Stomach (tissue), 8 donors: ENCODE measurements at regions not wholly inside any gene's neighbourhood (a gene's known extent, or its start where the extent isn't known, plus 50 kb on each side); places are given as distances from the start of the nearest gene placed in this dataset.
"Not testable (repeated sequence)": the region's sequence is repeated elsewhere in the genome, so short reads cannot be mapped to it uniquely, and the experiment has no call there.

Source experiments
- DNase-seq, 2 donors: peaks; one replicate each; pipeline versions ENCODE4 v3.0.0 to v3.0.0-alpha.2; 2013 to 2019
- H3K27ac ChIP-seq, 5 donors: fragments of 200-600 bp in 4 of 5; sonication (generic) in 4 of 5; one replicate each; pipeline ENCODE4 v1.5.1; 2013 to 2019; ENCODE audit warnings: mild to moderate bottlenecking in 1 of 5, moderate library complexity in 1 of 5
- H3K27me3 ChIP-seq, 3 donors: fragments of 200-600 bp; sonication (generic); one replicate each; pipeline ENCODE4 v1.5.1; 2017 to 2019; ENCODE audit warnings: mixed run types in 1 of 3
- H3K36me3 ChIP-seq, 4 donors: fragments of 200-600 bp; sonication (generic); 1 replicate in 3 of 4; 2 replicates in 1 of 4; pipeline ENCODE4 v1.5.1; 2016 to 2019
- H3K4me1 ChIP-seq, 4 donors: fragments of 200-600 bp; sonication (generic); one replicate each; pipeline ENCODE4 v1.5.1; 2016 to 2019
- H3K4me3 ChIP-seq, 4 donors: fragments of 200-600 bp; sonication (generic) in 3 of 4; one replicate each; pipeline ENCODE4 v1.5.1; 2016 to 2019; ENCODE audit warnings: mild to moderate bottlenecking in 1 of 4
- H3K9me3 ChIP-seq, 4 donors: fragments of 200-600 bp; sonication (generic); one replicate each; pipeline ENCODE4 v1.5.1; 2016 to 2019
- EP300 ChIP-seq: sonication (generic); formaldehyde crosslinking; IDR thresholded peaks from one replicate; pipeline ENCODE4 v1.6.1; 2017; ENCODE audit warnings: antibody characterized with exemption
- POLR2A ChIP-seq, 4 donors: fragments of 450-650 bp; IDR thresholded peaks; one replicate each; pipeline ENCODE4 v1.6.1; 2016; ENCODE audit warnings: antibody characterized with exemption in 4 of 4, control low read depth in 2 of 4, mild to moderate bottlenecking in 1 of 4, moderate library complexity in 1 of 4
- POLR2AphosphoS5 ChIP-seq, 3 donors: sonication (generic); formaldehyde crosslinking; IDR thresholded peaks; one replicate each; pipeline ENCODE4 v1.6.1; 2016; ENCODE audit warnings: antibody characterized with exemption in 3 of 3
- WGBS, 5 donors: extraction: QIAGEN DNeasy Blood & Tissue Kit in 3 of 5; methylation state at CpG; one replicate each; pipeline versions ENCODE4 v1.1.5 to v1.1.7; 2013 to 2018; 5-methylcytosine and 5-hydroxymethylcytosine counted together
- intact Hi-C: fragments of 100-400 bp; cut with DNase I; formaldehyde crosslinking; loops from one replicate; pipeline ENCODE4 v1.15.1; 2023; ENCODE audit warnings: low total_unique reads
- TF ChIP-seq, protein P1 (sequence below), 7 experiments: fragments of 450-650 bp in 4 of 7; fragments of 200-600 bp in 3 of 7; sonication (generic) in 3 of 7; IDR thresholded peaks; one replicate each; pipeline ENCODE4 v1.5.1; 2016 to 2019; ENCODE audit warnings: antibody characterized with exemption in 7 of 7, control low read depth in 2 of 7, mild to moderate bottlenecking in 1 of 7
- donor health status: healthy with polysubstance abuse.
- donor health status: Bipolar disorder and iron deficiency.
- donor health status: healthy.

DNA sequence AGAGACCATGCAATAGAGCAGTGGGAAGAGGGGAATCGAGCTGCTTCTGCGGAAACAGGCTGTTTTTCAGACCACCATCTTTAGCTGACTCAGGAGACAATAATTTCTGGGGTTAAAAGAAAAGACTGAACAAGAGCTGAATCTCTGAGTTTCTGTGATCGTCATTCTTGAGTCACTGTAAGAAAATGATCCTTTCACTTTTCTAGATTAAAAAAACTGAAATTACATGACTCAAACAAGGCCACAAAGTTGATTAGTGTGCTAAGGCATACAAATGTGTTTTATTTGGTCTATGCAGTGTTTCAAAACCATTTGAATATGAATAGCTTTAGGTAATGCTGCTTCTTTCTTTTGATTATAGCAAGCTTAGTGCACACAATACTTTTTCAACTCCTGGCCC is 194.4 kb upstream of the RPL34 start:
- intact Hi-C loops, result no loop called here
- no peaks in the 10 kb centered on the region for H3K36me3 ChIP-seq
- TF ChIP-seq EP300 (no peak), POLR2AphosphoS5 (IDR thresholded peaks at IDR 0.05) (no peak), POLR2A (IDR thresholded peaks at IDR 0.05) (no peak)
- TF ChIP-seq, protein P1, sequence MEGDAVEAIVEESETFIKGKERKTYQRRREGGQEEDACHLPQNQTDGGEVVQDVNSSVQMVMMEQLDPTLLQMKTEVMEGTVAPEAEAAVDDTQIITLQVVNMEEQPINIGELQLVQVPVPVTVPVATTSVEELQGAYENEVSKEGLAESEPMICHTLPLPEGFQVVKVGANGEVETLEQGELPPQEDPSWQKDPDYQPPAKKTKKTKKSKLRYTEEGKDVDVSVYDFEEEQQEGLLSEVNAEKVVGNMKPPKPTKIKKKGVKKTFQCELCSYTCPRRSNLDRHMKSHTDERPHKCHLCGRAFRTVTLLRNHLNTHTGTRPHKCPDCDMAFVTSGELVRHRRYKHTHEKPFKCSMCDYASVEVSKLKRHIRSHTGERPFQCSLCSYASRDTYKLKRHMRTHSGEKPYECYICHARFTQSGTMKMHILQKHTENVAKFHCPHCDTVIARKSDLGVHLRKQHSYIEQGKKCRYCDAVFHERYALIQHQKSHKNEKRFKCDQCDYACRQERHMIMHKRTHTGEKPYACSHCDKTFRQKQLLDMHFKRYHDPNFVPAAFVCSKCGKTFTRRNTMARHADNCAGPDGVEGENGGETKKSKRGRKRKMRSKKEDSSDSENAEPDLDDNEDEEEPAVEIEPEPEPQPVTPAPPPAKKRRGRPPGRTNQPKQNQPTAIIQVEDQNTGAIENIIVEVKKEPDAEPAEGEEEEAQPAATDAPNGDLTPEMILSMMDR (IDR thresholded peaks at IDR 0.05), result no peak
- no peak for DNase-seq
- 75 to 82% (median 78%) methylated on average over 3 of the region's 3 CpGs for whole genome bisulfite sequencing, 5 donors
- no peaks in the 10 kb centered on the region for H3K27me3 ChIP-seq
- no peaks in the 10 kb centered on the region for H3K4me1 ChIP-seq
- H3K4me3 ChIP-seq, result no peak overlapping the region
- no peak overlapping the region for H3K27ac ChIP-seq
- H3K9me3 ChIP-seq, result peaks cover 0 to 8% (median 0%) of the 10 kb centered on the region in 4 donors

DNA sequence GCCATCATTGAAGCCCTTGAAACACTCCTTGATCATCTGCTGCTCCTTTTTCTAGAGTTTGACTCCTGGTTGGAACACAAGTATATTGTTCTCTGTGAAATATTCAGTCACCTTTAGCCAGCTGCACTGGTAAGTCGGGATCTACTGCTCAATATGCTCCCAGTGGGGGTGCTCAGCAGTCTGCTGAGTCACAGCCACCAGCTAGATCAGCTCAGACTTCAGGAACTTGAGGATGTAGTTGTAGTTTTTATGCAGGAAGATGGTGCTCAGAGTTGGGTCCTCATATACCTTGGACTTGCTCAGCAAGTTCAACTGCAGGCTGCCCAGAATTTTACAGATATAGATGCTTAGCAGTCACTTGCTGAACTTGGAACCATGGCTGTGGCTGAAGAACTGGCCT is 202.5 kb upstream of the RPL34 start:
- H3K27ac ChIP-seq, result no peak overlapping the region
- H3K4me1 ChIP-seq, result no peaks in the 10 kb centered on the region
- H3K36me3 ChIP-seq, result no peaks in the 10 kb centered on the region
- no peak for DNase-seq
- intact Hi-C loops, result no loop called here
- no peak for TF ChIP-seq EP300
- TF ChIP-seq, protein P1 (IDR thresholded peaks at IDR 0.05), result no peak
- no peak for TF ChIP-seq POLR2AphosphoS5 (IDR thresholded peaks at IDR 0.05)
- no peak for TF ChIP-seq POLR2A (IDR thresholded peaks at IDR 0.05)
- H3K27me3 ChIP-seq, result no peaks in the 10 kb centered on the region
- H3K9me3 ChIP-seq, result peaks cover 0 to 8% (median 2%) of the 10 kb centered on the region in 4 donors
- WGBS, 5 donors, result 40 to 60% (median 53%) methylated on average over 1 of the region's 1 CpG
- H3K4me3 ChIP-seq, result no peak overlapping the region

DNA sequence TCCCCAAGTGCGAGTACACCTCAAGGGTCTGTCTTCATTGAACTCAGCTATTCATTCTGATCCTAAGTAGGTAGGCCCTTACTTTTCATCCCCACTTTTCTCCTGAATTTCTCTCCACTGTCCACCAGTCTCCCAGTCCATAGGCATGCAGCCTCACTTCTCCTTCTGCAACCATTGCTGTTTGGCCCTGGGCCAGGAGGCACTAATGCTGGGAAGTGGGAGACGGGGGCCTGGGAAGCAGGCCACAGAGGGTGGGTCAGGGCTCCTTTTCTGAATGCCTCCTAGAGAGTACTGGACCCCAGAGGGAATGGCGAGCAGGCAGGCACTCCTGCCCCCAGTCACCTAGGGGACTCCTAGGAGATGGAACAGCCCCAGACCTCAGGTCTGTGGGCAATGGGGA is 203.5 kb upstream of the RPL34 start:
- DNase-seq, result no peak
- no peaks in the 10 kb centered on the region for H3K4me1 ChIP-seq
- no peak for TF ChIP-seq POLR2A (IDR thresholded peaks at IDR 0.05)
- TF ChIP-seq EP300, result no peak
- TF ChIP-seq POLR2AphosphoS5 (IDR thresholded peaks at IDR 0.05), result no peak
- TF ChIP-seq, protein P1 (IDR thresholded peaks at IDR 0.05), result no peak
- 75 to 89% (median 82%) methylated on average over 3 of the region's 3 CpGs for WGBS, 5 donors
- intact Hi-C loops, result no loop called here
- peaks cover 0 to 5% (median 0%) of the 10 kb centered on the region in 4 donors for H3K9me3 ChIP-seq
- no peak overlapping the region for H3K27ac ChIP-seq
- no peaks in the 10 kb centered on the region for H3K27me3 ChIP-seq
- no peak overlapping the region for H3K4me3 ChIP-seq
- no peaks in the 10 kb centered on the region for H3K36me3 ChIP-seq

DNA sequence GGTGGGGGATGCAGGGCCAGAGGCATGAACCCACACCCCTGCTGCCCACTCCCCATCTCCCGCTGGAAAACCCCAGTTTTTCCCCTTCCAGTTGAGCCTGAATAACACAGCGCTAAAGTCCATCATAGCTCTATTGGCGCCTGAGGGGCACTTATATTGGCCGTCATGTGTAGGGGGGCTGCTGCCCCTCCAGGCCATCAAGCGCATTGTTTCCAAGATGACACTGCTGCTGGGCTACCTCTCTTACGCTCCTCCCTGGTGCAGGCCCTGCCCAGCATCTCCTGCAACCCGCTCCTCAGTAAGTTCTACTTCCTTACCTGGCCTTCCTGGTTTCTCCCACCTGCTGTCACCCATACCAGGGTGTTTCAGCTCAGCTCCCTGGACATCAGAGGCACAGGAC is 205.0 kb upstream of the RPL34 start:
- no peak for TF ChIP-seq EP300
- no peaks in the 10 kb centered on the region for H3K4me1 ChIP-seq
- H3K4me3 ChIP-seq, result no peak overlapping the region
- no peak overlapping the region for H3K27ac ChIP-seq
- peaks cover 0 to 5% (median 0%) of the 10 kb centered on the region in 4 donors for H3K9me3 ChIP-seq
- WGBS, 5 donors, result 92 to 96% (median 94%) methylated on average over 7 of the region's 7 CpGs
- no peaks in the 10 kb centered on the region for H3K36me3 ChIP-seq
- no peaks in the 10 kb centered on the region for H3K27me3 ChIP-seq
- intact Hi-C loops, result no loop called here
- DNase-seq, result no peak

DNA sequence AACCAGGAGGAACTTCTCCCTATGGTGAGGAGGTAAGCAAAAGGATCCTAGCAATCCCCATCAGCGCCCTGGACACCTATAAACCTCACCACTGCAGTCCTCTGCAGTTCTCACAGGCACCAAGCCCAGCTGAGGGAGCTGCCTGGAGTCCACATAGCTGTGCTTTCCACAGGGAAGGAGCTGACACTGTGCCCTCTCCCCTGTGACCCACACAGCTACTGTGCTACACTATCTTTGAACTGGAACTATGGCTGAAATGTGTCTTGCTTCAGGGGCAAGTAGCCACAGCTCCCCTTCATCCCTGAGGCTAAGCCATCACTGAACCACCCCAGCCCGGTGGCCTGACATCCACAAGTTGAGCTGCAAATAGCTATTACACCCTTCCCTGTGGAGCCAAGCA is 208.5 kb upstream of the RPL34 start:
- 70 to 100% (median 80%) methylated on average over 1 to 2 of the region's 2 CpGs for WGBS, 5 donors

DNA sequence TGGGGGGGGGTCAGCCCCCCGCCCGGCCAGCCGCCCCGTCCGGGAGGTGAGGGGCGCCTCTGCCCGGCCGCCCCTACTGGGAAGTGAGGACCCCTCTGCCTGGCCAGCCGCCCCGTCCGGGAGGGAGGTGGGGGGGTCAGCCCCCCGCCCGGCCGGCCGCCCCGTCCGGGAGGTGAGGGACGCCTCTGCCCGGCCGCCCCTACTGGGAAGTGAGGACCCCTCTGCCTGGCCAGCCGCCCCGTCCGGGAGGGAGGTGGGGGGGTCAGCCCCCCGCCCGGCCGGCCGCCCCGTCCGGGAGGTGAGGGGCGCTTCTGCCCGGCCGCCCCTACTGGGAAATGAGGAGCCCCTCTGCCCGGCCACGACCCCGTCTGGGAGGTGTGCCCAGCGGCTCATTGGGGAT is 210.7 kb upstream of the RPL34 start:
- DNase-seq, H3K27ac ChIP-seq, H3K4me1 ChIP-seq, intact Hi-C loops, H3K27me3 ChIP-seq, H3K4me3 ChIP-seq, H3K36me3 ChIP-seq: not testable (repeated sequence)
- 91 to 95% (median 92%) methylated on average over 9 to 16 of the region's 36 CpGs; no CpG with 5 or more reads in 2 of the 5 donors for WGBS, 5 donors
- peaks cover 0 to 13% (median 5%) of the 10 kb centered on the region in 4 donors for H3K9me3 ChIP-seq

More for the DNA sequence above, 208.5 kb upstream of the RPL34 start:
- Histone ChIP-seq H3K36me3 (no peaks in the 10 kb centered on the region), H3K4me3 (no peak overlapping the region), H3K27me3 (no peaks in the 10 kb centered on the region), H3K27ac (no peak overlapping the region), H3K9me3 (peaks cover 0 to 5% (median 0%) of the 10 kb centered on the region in 4 donors), H3K4me1 (no peaks in the 10 kb centered on the region)
- intact Hi-C loops, result no loop called here
- DNase-seq, result no peak
- no peak for TF ChIP-seq POLR2AphosphoS5 (IDR thresholded peaks at IDR 0.05)
- no peak for TF ChIP-seq POLR2A (IDR thresholded peaks at IDR 0.05)
- TF ChIP-seq EP300, result no peak
- TF ChIP-seq, protein P1 (IDR thresholded peaks at IDR 0.05), result no peak
